ENCODE measurements at regions not wholly inside any gene's neighbourhood (a gene's known extent, or its start where the extent isn't known, plus 50 kb on each side); places are given as distances from the start of the nearest gene placed in this dataset.
"Not testable (repeated sequence)": the region's sequence is repeated elsewhere in the genome, so short reads cannot be mapped to it uniquely, and the experiment has no call there.

GRCh38 chr14:105629886-105630215 is 103.5 kb downstream of the TMEM121 start:
- DNase-seq = peak in 1 of 14 experiments; percentile 1
- POLR2A ChIA-PET = no interaction called here

GRCh38 chr14:105630293-105630934 is 104.0 kb downstream of the TMEM121 start:
- not testable (repeated sequence) for H3K9me3 Mint-ChIP-seq

More at GRCh38 chr14:105629886-105630215, 103.5 kb downstream of the TMEM121 start:
- Mint-ChIP-seq H3K27ac (no peak overlapping the region), H3K4me1 (ENCODE audit: low read depth) (no peaks in the 10 kb centered on the region), H3K4me3 (no peak overlapping the region), H3K27me3 (peaks cover 20% of the 10 kb centered on the region), H3K36me3 (ENCODE audit: low read depth) (no peaks in the 10 kb centered on the region), H3K9me3 (peaks cover 4% of the 10 kb centered on the region)
- peaks cover 0 to 9% of the 10 kb centered on the region in 2 experiments for H3K27me3 ChIP-seq (ENCODE audit: control insufficient read depth in 1 of 2, insufficient read depth in 2 of 2, low read length in 2 of 2)
- CTCF ChIA-PET = no interaction called here
- ATAC-seq (ENCODE audit: poor library complexity) = no peak
- no peaks in the 10 kb centered on the region for H3K4me1 ChIP-seq (ENCODE audit: insufficient read depth, low read length)
- H3K27ac ChIP-seq (ENCODE audit: low read depth in 1 of 2, low read length in 2 of 2) = no peak overlapping the region
- H3K4me3 ChIP-seq (ENCODE audit: low read length) = no peak overlapping the region
- intact Hi-C loops (cut with DNase I, micrococcal nuclease) = loop anchor here in 1 of 2 experiments (5.0 kb wide), 1 partner anchor 112 kb away; no protein-coding TSS in a partner anchor
- no peak for TF ChIP-seq CTCF (IDR thresholded peaks at IDR 0.05)
- H3K9me3 ChIP-seq (ENCODE audit: control insufficient read depth in 1 of 2, insufficient read depth in 1 of 2, low read length in 2 of 2) = peaks cover 0 to 7% of the 10 kb centered on the region in 2 experiments
- no peaks in the 10 kb centered on the region for H3K36me3 ChIP-seq (ENCODE audit: insufficient read depth, low read length)

GRCh38 chr14:105630935-105631779 is 104.8 kb downstream of the TMEM121 start:
- DNase-seq; H3K27me3 ChIP-seq (ENCODE audit: control insufficient read depth in 1 of 2, insufficient read depth in 2 of 2, low read length in 2 of 2); ATAC-seq (ENCODE audit: poor library complexity); intact Hi-C loops (cut with DNase I, micrococcal nuclease); H3K4me1 ChIP-seq (ENCODE audit: insufficient read depth, low read length); H3K4me3 Mint-ChIP-seq; H3K4me1 Mint-ChIP-seq (ENCODE audit: low read depth); H3K36me3 ChIP-seq (ENCODE audit: insufficient read depth, low read length); H3K27ac Mint-ChIP-seq; H3K4me3 ChIP-seq (ENCODE audit: low read length); H3K9me3 Mint-ChIP-seq; H3K27ac ChIP-seq (ENCODE audit: low read depth in 1 of 2, low read length in 2 of 2); CTCF ChIA-PET; H3K9me3 ChIP-seq (ENCODE audit: control insufficient read depth in 1 of 2, insufficient read depth in 1 of 2, low read length in 2 of 2); H3K36me3 Mint-ChIP-seq (ENCODE audit: low read depth); POLR2A ChIA-PET: not testable (repeated sequence)
- peaks cover 20% of the 10 kb centered on the region for H3K27me3 Mint-ChIP-seq

More at GRCh38 chr14:105630293-105630934, 104.0 kb downstream of the TMEM121 start:
- ATAC-seq (ENCODE audit: poor library complexity); H3K4me3 Mint-ChIP-seq; H3K27ac Mint-ChIP-seq; POLR2A ChIA-PET; H3K9me3 ChIP-seq (ENCODE audit: control insufficient read depth in 1 of 2, insufficient read depth in 1 of 2, low read length in 2 of 2); intact Hi-C loops (cut with DNase I, micrococcal nuclease); H3K4me1 Mint-ChIP-seq (ENCODE audit: low read depth); DNase-seq; H3K4me1 ChIP-seq (ENCODE audit: insufficient read depth, low read length); H3K36me3 Mint-ChIP-seq (ENCODE audit: low read depth); CTCF ChIA-PET; H3K36me3 ChIP-seq (ENCODE audit: insufficient read depth, low read length); H3K27me3 ChIP-seq (ENCODE audit: control insufficient read depth in 1 of 2, insufficient read depth in 2 of 2, low read length in 2 of 2); H3K4me3 ChIP-seq (ENCODE audit: low read length); H3K27ac ChIP-seq (ENCODE audit: low read depth in 1 of 2, low read length in 2 of 2): not testable (repeated sequence)
- H3K27me3 Mint-ChIP-seq = peaks cover 20% of the 10 kb centered on the region

- Mint-ChIP-seq H3K4me1 (ENCODE audit: low read depth) (no peaks in the 10 kb centered on the region), H3K36me3 (ENCODE audit: low read depth) (no peaks in the 10 kb centered on the region), H3K9me3 (peaks cover 4% of the 10 kb centered on the region), H3K27me3 (peaks cover 20% of the 10 kb centered on the region), H3K4me3 (no peak overlapping the region), H3K27ac (no peak overlapping the region)
- ChIA-PET POLR2A (no interaction called here), CTCF (no interaction called here)
- no peaks in the 10 kb centered on the region for H3K36me3 ChIP-seq (ENCODE audit: insufficient read depth, low read length)
- H3K9me3 ChIP-seq (ENCODE audit: control insufficient read depth in 1 of 2, insufficient read depth in 1 of 2, low read length in 2 of 2) = peaks cover 0 to 7% of the 10 kb centered on the region in 2 experiments
- peaks cover 0 to 9% of the 10 kb centered on the region in 2 experiments for H3K27me3 ChIP-seq (ENCODE audit: control insufficient read depth in 1 of 2, insufficient read depth in 2 of 2, low read length in 2 of 2)
- ATAC-seq (ENCODE audit: poor library complexity) (no peak), DNase-seq (no peak)
- intact Hi-C loops (cut with DNase I, micrococcal nuclease) = loop anchor here in 1 of 2 experiments (2.0 kb wide), 1 partner anchor 15 kb away; no protein-coding TSS in a partner anchor
- H3K27ac ChIP-seq (ENCODE audit: low read depth in 1 of 2, low read length in 2 of 2) = no peak overlapping the region
- TF ChIP-seq CTCF (IDR thresholded peaks at IDR 0.05) = no peak
- no peak overlapping the region for H3K4me3 ChIP-seq (ENCODE audit: low read length)
- no peaks in the 10 kb centered on the region for H3K4me1 ChIP-seq (ENCODE audit: insufficient read depth, low read length)
Measured at GRCh38 chr14:105632010-105632409, 105.6 kb downstream of the TMEM121 start.

GRCh38 chr14:105633596-105633995 is 107.2 kb downstream of the TMEM121 start:
- CTCF ChIA-PET; H3K4me3 Mint-ChIP-seq; H3K27me3 ChIP-seq (ENCODE audit: control insufficient read depth in 1 of 2, insufficient read depth in 2 of 2, low read length in 2 of 2): not testable (repeated sequence)

More at GRCh38 chr14:105633596-105633995, 107.2 kb downstream of the TMEM121 start:
- intact Hi-C loops (cut with DNase I, micrococcal nuclease) = loop anchor here in 1 of 2 experiments (2.0 kb wide), 1 partner anchor 17 kb away; no protein-coding TSS in a partner anchor
- ATAC-seq (ENCODE audit: poor library complexity); H3K36me3 ChIP-seq (ENCODE audit: insufficient read depth, low read length); H3K27ac Mint-ChIP-seq; H3K9me3 Mint-ChIP-seq; H3K36me3 Mint-ChIP-seq (ENCODE audit: low read depth); DNase-seq; H3K4me1 Mint-ChIP-seq (ENCODE audit: low read depth); H3K4me3 ChIP-seq (ENCODE audit: low read length); H3K4me1 ChIP-seq (ENCODE audit: insufficient read depth, low read length); H3K9me3 ChIP-seq (ENCODE audit: control insufficient read depth in 1 of 2, insufficient read depth in 1 of 2, low read length in 2 of 2); POLR2A ChIA-PET; H3K27ac ChIP-seq (ENCODE audit: low read depth in 1 of 2, low read length in 2 of 2): not testable (repeated sequence)
- peaks cover 17% of the 10 kb centered on the region for H3K27me3 Mint-ChIP-seq

All from CD4-positive, alpha-beta T cell (primary cell).